K562 (cell line): ENCODE measurements at regions not wholly inside any gene's neighbourhood (a gene's known extent, or its start where the extent isn't known, plus 50 kb on each side); places are given as distances from the start of the nearest gene placed in this dataset.

Experiments used
- FOXK2 ChIP-seq, 2 experiments: fragments of 450-650 bp; IDR thresholded peaks in 1 of 2; conservative IDR thresholded peaks in 1 of 2; 2 replicates each; pipeline ENCODE4 v1.6.1; 2016; ENCODE audit warnings: low read depth in 2 of 2, mild to moderate bottlenecking in 1 of 2
- KAT2B ChIP-seq: IDR thresholded peaks from one replicate; pipeline ENCODE4 v1.6.1; 2012; ENCODE audit warnings: low read depth, mild to moderate bottlenecking, control low read depth, inconsistent platforms, low read length, moderate library complexity
- TF ChIP-seq, protein P1 (sequence below), 3 experiments: IDR thresholded peaks in 2 of 3; conservative IDR thresholded peaks in 1 of 3; 2 replicates each; pipeline ENCODE4 v1.5.1; 2011 to 2012; ENCODE audit warnings: low read length in 3 of 3, mild to moderate bottlenecking in 3 of 3, control low read depth in 2 of 3, improper control_type of control experiment in 1 of 3, inconsistent platforms in 1 of 3, low read depth in 1 of 3, mixed read lengths in 1 of 3, moderate library complexity in 1 of 3; ENCODE audit not compliant: insufficient read depth in 2 of 3

DNA sequence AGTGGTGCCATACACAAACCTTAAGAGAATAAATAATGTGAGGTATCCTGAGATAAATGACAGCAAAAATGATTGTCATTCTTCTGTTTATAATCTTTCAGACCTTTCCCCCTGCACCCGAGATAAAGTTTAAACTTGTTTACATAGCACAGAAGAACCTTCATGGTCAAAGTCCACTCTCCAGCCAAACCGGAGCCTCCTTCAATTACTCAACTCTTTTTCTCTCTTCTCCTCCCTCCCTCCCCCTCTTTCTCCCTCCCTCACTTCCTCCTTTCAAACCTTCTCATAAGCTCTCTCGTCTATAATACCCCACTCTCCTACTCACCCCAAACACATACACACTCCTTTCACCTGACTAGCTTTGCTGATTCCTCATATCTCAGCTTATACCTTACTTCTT is 198.9 kb downstream of the EFHB start:
- TF ChIP-seq, protein P1, sequence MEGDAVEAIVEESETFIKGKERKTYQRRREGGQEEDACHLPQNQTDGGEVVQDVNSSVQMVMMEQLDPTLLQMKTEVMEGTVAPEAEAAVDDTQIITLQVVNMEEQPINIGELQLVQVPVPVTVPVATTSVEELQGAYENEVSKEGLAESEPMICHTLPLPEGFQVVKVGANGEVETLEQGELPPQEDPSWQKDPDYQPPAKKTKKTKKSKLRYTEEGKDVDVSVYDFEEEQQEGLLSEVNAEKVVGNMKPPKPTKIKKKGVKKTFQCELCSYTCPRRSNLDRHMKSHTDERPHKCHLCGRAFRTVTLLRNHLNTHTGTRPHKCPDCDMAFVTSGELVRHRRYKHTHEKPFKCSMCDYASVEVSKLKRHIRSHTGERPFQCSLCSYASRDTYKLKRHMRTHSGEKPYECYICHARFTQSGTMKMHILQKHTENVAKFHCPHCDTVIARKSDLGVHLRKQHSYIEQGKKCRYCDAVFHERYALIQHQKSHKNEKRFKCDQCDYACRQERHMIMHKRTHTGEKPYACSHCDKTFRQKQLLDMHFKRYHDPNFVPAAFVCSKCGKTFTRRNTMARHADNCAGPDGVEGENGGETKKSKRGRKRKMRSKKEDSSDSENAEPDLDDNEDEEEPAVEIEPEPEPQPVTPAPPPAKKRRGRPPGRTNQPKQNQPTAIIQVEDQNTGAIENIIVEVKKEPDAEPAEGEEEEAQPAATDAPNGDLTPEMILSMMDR (IDR thresholded peaks at IDR 0.05 in 2 of 3, conservative IDR thresholded peaks at IDR 0.05 in 1 of 3; ENCODE audit: insufficient read depth in 2 of 3, low read depth in 1 of 3, low read length in 3 of 3): no peak
- TF ChIP-seq KAT2B (no peak), FOXK2 (conservative IDR thresholded peaks at IDR 0.05 in 1 of 2, IDR thresholded peaks at IDR 0.05 in 1 of 2; ENCODE audit: low read depth in 2 of 2) (no peak)
